ENCODE measurements at regions not wholly inside any gene's neighbourhood (a gene's known extent, or its start where the extent isn't known, plus 50 kb on each side); places are given as distances from the start of the nearest gene placed in this dataset.

DNA sequence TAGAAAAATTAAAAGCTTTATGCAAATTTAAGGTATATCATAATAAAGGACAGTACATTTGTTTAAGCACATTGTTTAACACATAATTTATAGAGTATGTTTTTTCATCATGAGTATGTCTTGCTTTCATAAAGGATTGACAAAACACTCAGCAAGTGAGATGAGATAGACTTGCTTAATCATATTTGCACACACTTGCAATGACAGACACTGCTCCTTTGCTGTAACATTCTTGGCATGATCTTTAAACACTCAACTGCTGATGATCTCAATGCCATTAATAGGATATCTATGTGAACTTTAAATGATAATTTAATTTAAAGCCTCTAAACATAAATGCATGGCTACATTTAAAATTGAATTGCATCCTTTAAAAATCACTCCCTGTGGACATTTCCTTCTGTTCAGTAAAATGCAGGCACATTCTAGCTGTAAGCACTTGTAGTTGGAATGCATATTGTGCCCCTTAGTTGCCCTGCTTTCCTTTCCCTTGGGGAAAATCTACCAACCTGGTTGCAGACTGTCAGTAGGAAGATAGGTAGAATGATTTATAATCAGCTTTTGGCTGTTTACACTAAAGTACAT, 979.0 kb downstream of the TMTC2 start:
- DNase-seq = no peak
- Histone ChIP-seq H3K9me3 (ENCODE audit: low read length) (peaks cover 20% of the 10 kb centered on the region), H3K36me3 (ENCODE audit: insufficient read depth, low read length) (no peaks in the 10 kb centered on the region), H3K9ac (ENCODE audit: low read length) (no peak overlapping the region), H4K20me1 (ENCODE audit: insufficient read depth, low read depth, low read length) (no peaks in the 10 kb centered on the region), H3K4me3 (ENCODE audit: low read length) (no peak overlapping the region), H3K4me1 (ENCODE audit: low read length) (no peaks in the 10 kb centered on the region), H3K79me2 (ENCODE audit: low read length) (no peaks in the 10 kb centered on the region), H3K27me3 (ENCODE audit: low read length) (no peaks in the 10 kb centered on the region), H3K27ac (ENCODE audit: low read length) (no peak overlapping the region), H3K9me2 (replicated peaks; ENCODE audit: insufficient read depth, low read length) (no peaks in the 10 kb centered on the region), H3K4me2 (ENCODE audit: low read depth, low read length, poor library complexity, severe bottlenecking) (no peak overlapping the region), H2AFZ (ENCODE audit: low read length) (no peak overlapping the region)

- H3K4me3 ChIP-seq (ENCODE audit: low read length) = no peak overlapping the region
- no peak for DNase-seq
- H3K79me2 ChIP-seq (ENCODE audit: low read length) = no peaks in the 10 kb centered on the region
- H3K9me3 ChIP-seq (ENCODE audit: low read length) = peaks cover 23% of the 10 kb centered on the region
- no peaks in the 10 kb centered on the region for H4K20me1 ChIP-seq (ENCODE audit: insufficient read depth, low read depth, low read length)
- H2AFZ ChIP-seq (ENCODE audit: low read length) = no peak overlapping the region
- H3K9ac ChIP-seq (ENCODE audit: low read length) = no peak overlapping the region
- H3K4me1 ChIP-seq (ENCODE audit: low read length) = no peaks in the 10 kb centered on the region
- no peaks in the 10 kb centered on the region for H3K9me2 ChIP-seq (replicated peaks; ENCODE audit: insufficient read depth, low read length)
- no peaks in the 10 kb centered on the region for H3K36me3 ChIP-seq (ENCODE audit: insufficient read depth, low read length)
- no peaks in the 10 kb centered on the region for H3K27me3 ChIP-seq (ENCODE audit: low read length)
- no peak overlapping the region for H3K27ac ChIP-seq (ENCODE audit: low read length)
- no peak overlapping the region for H3K4me2 ChIP-seq (ENCODE audit: low read depth, low read length, poor library complexity, severe bottlenecking)
Measured at GRCh38 chr12:83664650-83665049, 977.9 kb downstream of the TMTC2 start.

GRCh38 chr12:83660727-83661358, 974.1 kb downstream of the TMTC2 start:
- no peak for DNase-seq
- Histone ChIP-seq H3K36me3 (ENCODE audit: insufficient read depth, low read length) (no peaks in the 10 kb centered on the region), H3K4me1 (ENCODE audit: low read length) (no peaks in the 10 kb centered on the region), H2AFZ (ENCODE audit: low read length) (no peak overlapping the region), H4K20me1 (ENCODE audit: insufficient read depth, low read depth, low read length) (no peaks in the 10 kb centered on the region), H3K27me3 (ENCODE audit: low read length) (no peaks in the 10 kb centered on the region), H3K79me2 (ENCODE audit: low read length) (no peaks in the 10 kb centered on the region), H3K9ac (ENCODE audit: low read length) (no peak overlapping the region), H3K9me2 (replicated peaks; ENCODE audit: insufficient read depth, low read length) (no peaks in the 10 kb centered on the region), H3K27ac (ENCODE audit: low read length) (no peak overlapping the region), H3K9me3 (ENCODE audit: low read length) (peaks cover 33% of the 10 kb centered on the region), H3K4me3 (ENCODE audit: low read length) (no peak overlapping the region), H3K4me2 (ENCODE audit: low read depth, low read length, poor library complexity, severe bottlenecking) (no peak overlapping the region)

- Histone ChIP-seq H3K36me3 (ENCODE audit: insufficient read depth, low read length) (no peaks in the 10 kb centered on the region), H4K20me1 (ENCODE audit: insufficient read depth, low read depth, low read length) (no peaks in the 10 kb centered on the region), H3K4me1 (ENCODE audit: low read length) (no peaks in the 10 kb centered on the region), H3K4me3 (ENCODE audit: low read length) (no peak overlapping the region), H3K79me2 (ENCODE audit: low read length) (no peaks in the 10 kb centered on the region), H2AFZ (ENCODE audit: low read length) (no peak overlapping the region), H3K9ac (ENCODE audit: low read length) (no peak overlapping the region), H3K9me3 (ENCODE audit: low read length) (peaks cover 33% of the 10 kb centered on the region), H3K27me3 (ENCODE audit: low read length) (no peaks in the 10 kb centered on the region), H3K27ac (ENCODE audit: low read length) (no peak overlapping the region), H3K4me2 (ENCODE audit: low read depth, low read length, poor library complexity, severe bottlenecking) (no peak overlapping the region), H3K9me2 (replicated peaks; ENCODE audit: insufficient read depth, low read length) (no peaks in the 10 kb centered on the region)
- DNase-seq = no peak
Measured at GRCh38 chr12:83659321-83659720, 972.6 kb downstream of the TMTC2 start.

DNA sequence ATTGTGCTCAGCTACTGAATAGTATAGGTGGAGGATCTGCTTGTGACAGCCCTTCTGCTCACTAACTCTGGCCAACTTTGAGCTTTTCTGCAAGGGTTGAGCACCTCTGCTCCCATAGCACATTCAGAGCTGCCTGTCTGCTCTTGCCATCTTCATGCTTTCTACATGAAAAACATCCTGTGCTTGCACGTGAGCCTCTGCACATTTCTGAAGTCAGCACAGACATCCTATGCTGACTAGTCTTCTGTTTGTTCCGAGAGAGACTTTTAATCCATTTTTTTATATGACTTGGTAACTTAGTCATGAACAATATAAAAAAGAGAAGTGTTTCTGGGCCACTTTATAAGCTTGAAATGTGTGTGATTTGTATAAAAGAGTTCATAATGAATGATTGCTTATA, 969.3 kb downstream of the TMTC2 start:
- no peaks in the 10 kb centered on the region for H3K36me3 ChIP-seq (ENCODE audit: insufficient read depth, low read length)
- H3K4me3 ChIP-seq (ENCODE audit: low read length) = no peak overlapping the region
- no peaks in the 10 kb centered on the region for H4K20me1 ChIP-seq (ENCODE audit: insufficient read depth, low read depth, low read length)
- no peak overlapping the region for H3K9ac ChIP-seq (ENCODE audit: low read length)
- H3K27ac ChIP-seq (ENCODE audit: low read length) = no peak overlapping the region
- H2AFZ ChIP-seq (ENCODE audit: low read length) = no peak overlapping the region
- H3K9me3 ChIP-seq (ENCODE audit: low read length) = peaks cover 39% of the 10 kb centered on the region
- no peaks in the 10 kb centered on the region for H3K4me1 ChIP-seq (ENCODE audit: low read length)
- DNase-seq = no peak
- no peak overlapping the region for H3K4me2 ChIP-seq (ENCODE audit: low read depth, low read length, poor library complexity, severe bottlenecking)
- H3K27me3 ChIP-seq (ENCODE audit: low read length) = no peaks in the 10 kb centered on the region
- H3K9me2 ChIP-seq (replicated peaks; ENCODE audit: insufficient read depth, low read length) = no peaks in the 10 kb centered on the region
- no peaks in the 10 kb centered on the region for H3K79me2 ChIP-seq (ENCODE audit: low read length)

DNA sequence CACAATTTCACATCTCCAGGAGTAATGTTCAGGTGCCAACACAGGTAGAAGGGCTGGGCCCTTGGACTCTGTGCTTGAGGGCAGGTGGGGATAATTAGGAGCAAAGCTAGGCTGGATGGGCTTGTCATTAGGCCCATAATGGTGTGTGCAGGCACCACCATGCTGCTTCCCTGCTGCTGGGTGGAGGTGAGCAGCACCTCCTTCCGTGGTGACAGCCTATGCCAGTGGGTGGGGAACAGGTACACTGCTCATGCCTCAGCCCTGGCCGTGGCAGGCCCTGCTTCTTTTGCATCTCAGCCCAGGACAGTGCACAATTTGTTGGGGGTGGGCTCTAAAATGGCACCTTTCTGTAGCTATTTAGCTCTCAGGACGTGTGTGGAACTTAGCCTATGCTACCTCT, 955.5 kb downstream of the TMTC2 start:
- no peak overlapping the region for H3K9ac ChIP-seq (ENCODE audit: low read length)
- no peaks in the 10 kb centered on the region for H3K79me2 ChIP-seq (ENCODE audit: low read length)
- H3K9me3 ChIP-seq (ENCODE audit: low read length) = peaks cover 31% of the 10 kb centered on the region
- no peaks in the 10 kb centered on the region for H3K4me1 ChIP-seq (ENCODE audit: low read length)
- no peaks in the 10 kb centered on the region for H3K36me3 ChIP-seq (ENCODE audit: insufficient read depth, low read length)
- H3K4me3 ChIP-seq (ENCODE audit: low read length) = no peak overlapping the region
- H3K9me2 ChIP-seq (replicated peaks; ENCODE audit: insufficient read depth, low read length) = no peaks in the 10 kb centered on the region
- DNase-seq = no peak
- no peak overlapping the region for H3K27ac ChIP-seq (ENCODE audit: low read length)
- no peaks in the 10 kb centered on the region for H3K27me3 ChIP-seq (ENCODE audit: low read length)
- H2AFZ ChIP-seq (ENCODE audit: low read length) = no peak overlapping the region
- H4K20me1 ChIP-seq (ENCODE audit: insufficient read depth, low read depth, low read length) = no peaks in the 10 kb centered on the region
- no peak overlapping the region for H3K4me2 ChIP-seq (ENCODE audit: low read depth, low read length, poor library complexity, severe bottlenecking)

GRCh38 chr12:83641789-83642188, 955.1 kb downstream of the TMTC2 start:
- H2AFZ ChIP-seq (ENCODE audit: low read length) = no peak overlapping the region
- no peak overlapping the region for H3K4me3 ChIP-seq (ENCODE audit: low read length)
- no peak overlapping the region for H3K9ac ChIP-seq (ENCODE audit: low read length)
- no peak overlapping the region for H3K27ac ChIP-seq (ENCODE audit: low read length)
- no peak for DNase-seq
- H3K4me2 ChIP-seq (ENCODE audit: low read depth, low read length, poor library complexity, severe bottlenecking) = no peak overlapping the region
- no peaks in the 10 kb centered on the region for H3K79me2 ChIP-seq (ENCODE audit: low read length)
- no peaks in the 10 kb centered on the region for H3K27me3 ChIP-seq (ENCODE audit: low read length)
- no peaks in the 10 kb centered on the region for H3K36me3 ChIP-seq (ENCODE audit: insufficient read depth, low read length)
- no peaks in the 10 kb centered on the region for H3K4me1 ChIP-seq (ENCODE audit: low read length)
- H3K9me3 ChIP-seq (ENCODE audit: low read length) = peaks cover 34% of the 10 kb centered on the region
- H4K20me1 ChIP-seq (ENCODE audit: insufficient read depth, low read depth, low read length) = no peaks in the 10 kb centered on the region
- no peaks in the 10 kb centered on the region for H3K9me2 ChIP-seq (replicated peaks; ENCODE audit: insufficient read depth, low read length)

- H3K9me3 ChIP-seq (ENCODE audit: low read length) = peaks cover 11% of the 10 kb centered on the region
- DNase-seq = no peak
- no peaks in the 10 kb centered on the region for H3K9me2 ChIP-seq (replicated peaks; ENCODE audit: insufficient read depth, low read length)
- no peak overlapping the region for H3K27ac ChIP-seq (ENCODE audit: low read length)
- H3K4me2 ChIP-seq (ENCODE audit: low read depth, low read length, poor library complexity, severe bottlenecking) = no peak overlapping the region
- H2AFZ ChIP-seq (ENCODE audit: low read length) = no peak overlapping the region
- H3K27me3 ChIP-seq (ENCODE audit: low read length) = no peaks in the 10 kb centered on the region
- H3K79me2 ChIP-seq (ENCODE audit: low read length) = no peaks in the 10 kb centered on the region
- H3K4me1 ChIP-seq (ENCODE audit: low read length) = no peaks in the 10 kb centered on the region
- no peak overlapping the region for H3K9ac ChIP-seq (ENCODE audit: low read length)
- H4K20me1 ChIP-seq (ENCODE audit: insufficient read depth, low read depth, low read length) = no peaks in the 10 kb centered on the region
- no peak overlapping the region for H3K4me3 ChIP-seq (ENCODE audit: low read length)
- H3K36me3 ChIP-seq (ENCODE audit: insufficient read depth, low read length) = no peaks in the 10 kb centered on the region
Measured at GRCh38 chr12:83634726-83635267, 948.1 kb downstream of the TMTC2 start.
